Fibroblast of peridontal ligament (primary cell): ENCODE measurements at regions not wholly inside any gene's neighbourhood (a gene's known extent, or its start where the extent isn't known, plus 50 kb on each side); places are given as distances from the start of the nearest gene placed in this dataset.
"Not testable (repeated sequence)": the region's sequence is repeated elsewhere in the genome, so short reads cannot be mapped to it uniquely, and the experiment has no call there.

Experiments used
- DNase-seq: peaks from one replicate; pipeline ENCODE4 v3.0.0-alpha.2; 2010; ENCODE audit errors: extremely low read depth

DNA sequence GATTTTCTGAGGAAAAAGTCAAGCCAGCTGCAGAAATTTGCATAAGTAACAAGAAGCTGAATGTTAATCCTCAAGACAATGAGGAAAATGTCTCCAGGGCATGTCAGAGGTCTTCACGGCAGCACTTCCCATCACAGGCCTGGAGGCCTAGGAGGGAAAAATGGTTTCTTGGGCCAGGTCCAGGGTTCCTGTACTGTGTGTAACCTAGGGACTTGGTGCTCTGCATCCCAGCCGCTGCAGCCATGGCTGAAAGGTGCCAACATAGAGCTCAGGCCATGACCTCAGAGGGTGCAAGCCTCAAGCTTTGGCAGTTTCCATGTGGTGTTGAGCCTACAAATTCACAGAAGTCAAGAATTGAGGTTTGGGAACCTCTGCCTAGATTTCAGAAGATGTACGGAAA lies 144.1 kb downstream of the AKR1D1 start:
- not testable (repeated sequence) for DNase-seq

- DNase-seq, result not testable (repeated sequence)
These were observed 145.1 kb downstream of the AKR1D1 start for GRCh38 chr7:138221388-138221787.

DNA sequence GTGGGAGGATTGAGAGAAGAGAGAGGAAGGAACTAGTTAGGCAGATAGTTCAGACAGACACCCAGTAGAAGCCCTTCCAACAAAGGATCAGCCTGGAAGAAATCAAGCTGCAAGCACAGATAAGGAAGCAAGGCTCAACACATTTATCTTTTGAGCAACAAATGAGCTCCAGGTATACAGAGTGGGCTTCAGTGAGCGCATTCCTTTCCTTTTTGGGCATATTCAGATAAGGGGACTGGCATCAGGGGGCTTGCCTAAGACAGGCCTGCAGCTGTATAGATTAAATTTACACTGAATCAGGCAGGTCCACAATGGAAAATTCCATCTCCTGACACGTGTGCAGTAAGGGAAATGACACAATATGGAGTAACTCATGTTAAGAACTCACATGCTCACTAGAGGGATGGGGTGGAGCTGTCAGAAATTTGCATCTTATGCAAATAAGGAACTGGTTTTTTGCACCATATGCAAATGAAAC lies 147.2 kb downstream of the AKR1D1 start:
- DNase-seq, result no peak

GRCh38 chr7:138226001-138226476 lies 149.8 kb downstream of the AKR1D1 start:
- no peak for DNase-seq

- no peak for DNase-seq
These were observed 150.6 kb downstream of the AKR1D1 start for GRCh38 chr7:138226745-138227279.

DNA sequence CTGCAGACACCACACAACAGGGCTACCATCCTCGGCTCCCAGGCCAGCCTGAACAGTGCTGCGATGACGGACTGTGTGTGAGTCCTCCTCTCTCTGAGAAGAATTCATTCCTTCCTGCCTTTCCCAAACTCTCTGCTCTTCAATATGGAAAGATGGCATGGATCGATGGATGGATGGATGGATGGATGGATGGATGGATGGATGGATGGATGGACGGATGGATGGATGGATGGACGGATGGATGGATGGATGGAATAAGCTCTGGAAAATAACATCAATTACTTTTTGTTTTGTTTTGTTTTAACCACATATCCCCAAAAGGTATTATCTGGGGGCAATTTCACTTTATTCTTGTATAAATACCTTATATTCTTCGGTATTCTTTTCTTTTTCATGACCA lies 151.9 kb downstream of the AKR1D1 start:
- DNase-seq, result no peak

GRCh38 chr7:138228769-138229168 lies 152.5 kb downstream of the AKR1D1 start:
- no peak for DNase-seq

- DNase-seq, result no peak
These were observed 156.9 kb downstream of the AKR1D1 start for GRCh38 chr7:138233189-138233588.

DNA sequence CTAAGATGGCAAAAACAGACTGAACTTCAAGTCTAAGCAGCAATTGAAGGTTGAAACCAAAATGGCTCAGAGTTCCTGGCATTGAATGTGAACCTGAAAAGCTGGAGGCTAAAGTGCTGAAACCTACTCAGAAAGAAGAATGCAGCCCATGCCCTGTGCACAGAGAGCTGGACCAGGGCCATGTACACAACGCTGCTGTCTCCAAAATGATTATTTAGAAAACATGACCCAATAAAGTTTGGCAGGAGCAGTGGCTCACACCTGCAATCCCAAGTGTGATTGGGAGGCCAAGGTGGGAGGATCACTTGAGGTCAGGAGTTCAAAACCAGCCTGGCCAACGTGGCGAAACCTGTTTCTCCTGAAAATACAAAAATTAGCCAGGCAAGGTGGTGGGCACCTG lies 158.9 kb downstream of the AKR1D1 start:
- no peak for DNase-seq

- no peak for DNase-seq
These were observed 161.7 kb downstream of the AKR1D1 start for GRCh38 chr7:138237995-138238394.

- no peak for DNase-seq
These were observed 162.7 kb downstream of the AKR1D1 start for GRCh38 chr7:138238734-138239659.

DNA sequence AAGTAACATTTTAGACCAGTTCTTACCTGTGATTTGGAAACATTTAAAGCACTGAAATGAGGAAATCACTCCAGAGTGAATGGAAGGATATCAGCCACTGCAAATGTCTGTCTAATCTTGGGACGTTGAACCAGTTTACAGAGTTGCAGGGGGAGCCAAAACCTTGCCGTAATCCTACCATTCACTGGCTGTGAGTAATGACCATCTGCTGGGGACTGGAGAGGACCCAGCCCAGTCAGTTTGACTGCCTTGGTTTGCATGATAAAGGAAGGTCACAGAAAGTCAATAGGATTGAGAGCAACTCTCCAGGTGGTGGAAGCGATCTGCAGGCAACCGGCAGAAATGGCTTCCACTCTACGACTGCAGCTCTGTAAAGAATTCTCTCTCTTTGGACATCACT lies 167.2 kb downstream of the AKR1D1 start:
- no peak for DNase-seq

GRCh38 chr7:138243836-138244235 lies 167.6 kb downstream of the AKR1D1 start:
- DNase-seq, result no peak

GRCh38 chr7:138244606-138245005 lies 168.3 kb downstream of the AKR1D1 start:
- no peak for DNase-seq

DNA sequence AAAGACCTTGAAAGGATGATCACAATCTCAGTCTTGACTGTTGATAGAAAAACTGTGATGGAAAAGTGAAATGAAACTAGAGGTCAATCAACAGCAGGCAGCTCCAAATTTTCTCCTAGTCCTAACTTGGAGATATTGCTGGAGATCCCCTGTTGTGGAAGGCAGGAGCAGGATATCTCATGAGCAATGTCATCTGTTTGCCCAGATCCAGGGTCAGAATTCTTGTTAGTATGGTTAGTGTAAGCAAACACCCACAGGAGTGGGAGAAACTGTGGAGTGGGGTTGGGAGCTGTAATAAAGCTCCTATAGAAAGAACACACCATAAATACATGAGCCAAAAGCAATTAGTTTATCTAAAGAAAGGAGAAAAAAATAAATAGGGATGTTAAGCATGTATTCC lies 169.0 kb downstream of the AKR1D1 start:
- DNase-seq, result no peak

DNA sequence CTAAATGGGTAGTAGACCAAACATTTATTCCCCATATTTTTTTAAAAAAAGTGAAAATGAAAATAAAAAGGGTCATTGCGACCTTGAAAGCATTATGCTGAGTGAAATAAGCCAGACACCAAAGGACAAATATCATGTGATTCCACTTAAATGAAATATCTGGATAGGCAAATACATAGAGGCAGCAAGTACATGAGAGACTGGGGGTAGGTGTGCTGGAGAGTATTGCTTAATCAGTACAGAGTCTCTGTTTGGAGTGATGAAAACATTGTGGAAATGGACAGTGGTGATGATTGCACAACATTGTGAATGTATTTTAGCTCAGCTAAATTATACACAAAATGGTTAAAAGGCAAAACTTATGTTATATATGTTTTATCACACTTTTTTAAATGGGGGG lies 169.4 kb downstream of the AKR1D1 start:
- no peak for DNase-seq

- DNase-seq, result no peak
These were observed 170.2 kb downstream of the AKR1D1 start for GRCh38 chr7:138246428-138246827.

DNA sequence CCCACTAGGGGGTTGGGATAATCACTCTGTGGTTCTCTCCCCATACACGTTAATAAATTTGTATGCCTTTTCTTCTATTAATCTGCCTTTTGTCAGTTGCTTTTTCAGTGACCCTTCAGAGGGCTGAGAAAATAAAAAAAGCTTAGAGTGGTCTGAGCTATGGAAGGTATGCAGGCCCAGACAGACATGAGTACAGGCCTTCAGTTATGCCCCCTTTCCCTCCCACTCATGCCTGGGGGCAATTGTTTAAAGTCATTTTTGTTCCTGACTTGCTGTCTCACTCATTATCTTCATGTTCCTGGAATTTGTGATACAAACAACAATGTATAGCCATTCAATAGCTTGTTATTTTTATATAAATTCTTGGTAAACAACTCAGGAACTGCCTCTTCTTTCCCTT lies 170.8 kb downstream of the AKR1D1 start:
- no peak for DNase-seq

DNA sequence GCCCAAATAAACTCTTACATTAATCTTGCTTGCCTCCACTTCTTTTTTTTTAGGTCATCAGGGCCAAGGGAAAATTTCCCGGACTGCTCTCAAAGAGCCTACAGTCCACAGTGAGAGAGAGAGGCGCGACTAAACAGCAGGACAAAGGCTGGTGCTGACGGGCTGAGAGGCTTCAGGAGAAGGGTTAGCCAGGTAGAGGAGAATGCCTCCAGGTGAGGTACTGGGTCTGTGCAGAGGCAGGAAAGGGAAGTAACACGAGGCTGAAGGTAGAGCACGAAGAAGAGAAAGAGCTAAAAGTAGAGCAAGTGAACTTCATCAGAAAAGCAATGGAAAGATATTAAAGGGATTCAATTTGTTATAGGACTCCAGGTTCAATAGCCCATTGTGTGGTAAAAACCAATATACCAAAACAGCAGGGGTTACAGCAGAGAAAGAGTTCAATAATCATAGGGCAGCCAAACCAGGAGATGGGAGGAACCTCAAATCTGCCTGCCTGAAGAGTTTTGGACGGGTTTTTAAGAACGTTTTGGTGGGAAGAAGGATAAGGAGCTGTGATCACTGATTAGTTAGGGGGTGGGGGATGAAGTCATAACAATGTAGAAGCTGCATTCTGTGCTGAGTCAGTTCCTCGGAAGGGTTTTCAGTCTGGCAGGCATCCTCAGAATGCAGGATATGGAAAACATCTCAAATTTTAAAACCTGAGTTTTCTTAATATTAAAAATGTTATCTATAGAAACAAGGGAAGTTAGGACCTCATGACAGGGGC lies 171.5 kb downstream of the AKR1D1 start:
- no peak for DNase-seq

DNA sequence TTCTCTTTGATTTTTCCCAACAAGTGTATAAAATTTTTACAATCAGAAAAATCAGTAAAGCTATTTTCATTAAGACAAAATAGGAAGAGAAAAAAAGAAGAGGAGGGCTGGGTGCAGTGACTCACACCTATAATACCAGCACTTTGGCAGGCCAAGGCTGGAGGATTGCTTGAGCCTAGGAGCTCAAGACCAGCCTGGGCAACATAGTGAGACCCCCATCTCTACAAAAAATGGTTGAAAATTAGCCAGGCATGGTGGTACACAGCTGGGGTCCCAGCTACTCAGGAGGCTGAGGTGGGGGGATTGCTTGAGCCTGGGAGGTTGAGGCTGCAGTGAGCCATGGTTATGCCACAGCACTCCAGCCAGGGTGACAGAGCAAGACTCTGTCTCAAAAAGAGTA lies 172.3 kb downstream of the AKR1D1 start:
- no peak for DNase-seq

DNA sequence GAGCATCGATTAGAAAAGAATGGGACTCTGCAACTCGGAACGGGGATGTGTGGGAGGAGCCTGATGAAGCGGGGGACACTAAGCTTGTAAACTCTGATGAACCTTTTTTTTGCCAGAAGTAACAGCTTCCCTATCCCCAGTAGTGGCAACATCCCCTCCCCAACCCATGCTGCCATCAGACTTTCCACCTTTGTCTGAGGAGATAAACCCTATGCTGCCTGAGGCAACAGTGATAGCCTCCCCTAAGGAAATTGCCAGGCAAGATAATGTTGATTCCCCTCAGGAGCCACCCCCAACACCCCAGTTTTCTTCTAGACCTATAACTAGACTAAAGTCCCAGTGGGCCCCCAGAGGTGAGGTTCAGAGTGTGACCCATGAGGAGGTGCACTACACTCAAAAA lies 173.7 kb downstream of the AKR1D1 start:
- no peak for DNase-seq

- not testable (repeated sequence) for DNase-seq
These were observed 176.4 kb downstream of the AKR1D1 start for GRCh38 chr7:138252666-138253065.
